HCT116 (cell line): ENCODE measurements at regions not wholly inside any gene's neighbourhood (a gene's known extent, or its start where the extent isn't known, plus 50 kb on each side); places are given as distances from the start of the nearest gene placed in this dataset.
"Not testable (repeated sequence)": the region's sequence is repeated elsewhere in the genome, so short reads cannot be mapped to it uniquely, and the experiment has no call there.

Experiments used
- ATAC-seq: fragments of 200-7000 bp; cut with Tn5 transposase; 2 replicates; pipeline ENCODE4 v1.9.1; 2020; ENCODE audit warnings: mild to moderate bottlenecking, moderate library complexity
- BruUV-seq: library from RNA; stranded (reverse); fragments of 400-500 nt; replicated peaks from 2 replicates; lab custom pipeline; 2021; lab: Mats Ljungman, UMichigan
- CTCF ChIA-PET: fragments of 300-600 bp; sonication (Branson Sonifier 250); formaldehyde crosslinking; loops from one replicate; lab custom pipeline; 2021; ENCODE audit warnings: antibody characterized with exemption; lab: Charles Lee
- POLR2A ChIA-PET: fragments of 300-600, 350-600 bp; sonication (Branson Sonifier 250); formaldehyde crosslinking; loops from one replicate; lab custom pipeline; 2021; ENCODE audit warnings: antibody characterized with exemption; lab: Charles Lee
- RAD21 ChIA-PET, 2 experiments: fragments of 300-600 bp; sonication (Branson Sonifier 250); formaldehyde crosslinking; loops; one replicate each; lab custom pipeline; 2023; ENCODE audit warnings: low total read pairs in 2 of 2; ENCODE audit not compliant: uncharacterized antibody in 2 of 2, unreplicated experiment in 2 of 2, low non-redundant PET in 1 of 2; lab: Charles Lee
- DNase-seq: peaks from one replicate; pipeline ENCODE4 v3.0.0-alpha.2; 2010; ENCODE audit warnings: low read depth, low spot score
- H2AFZ ChIP-seq: fragments of 200-600 bp; shearing (Covaris generic), sonication (generic); 2 replicates; pipeline ENCODE4 v1.6.1; 2017; ENCODE audit warnings: low read depth, mixed run types, mixed read lengths, antibody characterized with exemption, low read length; ENCODE audit not compliant: poor library complexity, severe bottlenecking
- H3K27ac ChIP-seq: 2 replicates; pipeline ENCODE4 v1.5.1; 2012; ENCODE audit warnings: low read depth, low read length
- H3K27me3 ChIP-seq: fragments of 200-600 bp; sonication (generic); 2 replicates; pipeline ENCODE4 v1.6.1; 2016; ENCODE audit warnings: mixed run types, low read length, mixed read lengths; ENCODE audit not compliant: insufficient read depth
- H3K36me3 ChIP-seq, 2 experiments: fragments of 200-500 bp in 1 of 2; fragments of 200-600 bp in 1 of 2; sonication (Bioruptor generic) in 1 of 2; sonication (generic) in 1 of 2; 2 replicates each; pipeline versions ENCODE4 v1.5.1 to v1.6.1; 2014 to 2016; ENCODE audit warnings: low read length in 2 of 2, inconsistent platforms in 1 of 2, mixed read lengths in 1 of 2, mixed run types in 1 of 2; ENCODE audit not compliant: insufficient read depth in 2 of 2, control insufficient read depth in 1 of 2
- H3K4me1 ChIP-seq, 2 experiments: fragments of 200-600 bp in 1 of 2; sonication (generic) in 1 of 2; 2 replicates each; pipeline versions ENCODE4 v1.5.1 to v1.6.1; 2012 to 2017; ENCODE audit warnings: low read length in 2 of 2, inconsistent platforms in 1 of 2, mild to moderate bottlenecking in 1 of 2, mixed read lengths in 1 of 2, mixed run types in 1 of 2, moderate library complexity in 1 of 2; ENCODE audit not compliant: insufficient read depth in 2 of 2, control insufficient read depth in 1 of 2
- H3K4me2 ChIP-seq: fragments of 200-600 bp; sonication (generic); 2 replicates; pipeline ENCODE4 v1.6.1; 2017; ENCODE audit warnings: mixed run types, low read length, mixed read lengths
- H3K4me3 ChIP-seq, 2 experiments: fragments of 200-600 bp in 1 of 2; sonication (generic) in 1 of 2; replicated peaks in 1 of 2; 2 replicates each; pipeline ENCODE4 v1.5.1; 2011 to 2016; ENCODE audit warnings: low read length in 2 of 2, control low read depth in 1 of 2, low read depth in 1 of 2, mild to moderate bottlenecking in 1 of 2, mixed read lengths in 1 of 2, mixed run types in 1 of 2
- H3K79me2 ChIP-seq: fragments of 200-600 bp; sonication (generic); 2 replicates; pipeline ENCODE4 v1.6.1; 2017; ENCODE audit warnings: mild to moderate bottlenecking, mixed run types, low read length, moderate library complexity, mixed read lengths; ENCODE audit not compliant: insufficient read depth
- H3K9ac ChIP-seq: fragments of 200-600 bp; sonication (generic); 2 replicates; pipeline ENCODE4 v1.6.1; 2016; ENCODE audit warnings: low read length, mixed read lengths
- H3K9me2 ChIP-seq: fragments of 200-600 bp; sonication (generic), shearing (Covaris generic); 2 replicates; pipeline ENCODE4 v1.6.1; 2017; ENCODE audit warnings: mixed run types, mild to moderate bottlenecking, moderate library complexity; ENCODE audit not compliant: insufficient read depth
- H3K9me3 ChIP-seq, 2 experiments: fragments of 200-500 bp in 1 of 2; fragments of 200-600 bp in 1 of 2; sonication (Bioruptor generic) in 1 of 2; sonication (generic) in 1 of 2; 2 replicates each; pipeline ENCODE4 v1.6.1; 2014 to 2017; ENCODE audit warnings: low read length in 2 of 2, mixed read lengths in 2 of 2, inconsistent platforms in 1 of 2, low read depth in 1 of 2, mild to moderate bottlenecking in 1 of 2, mixed run types in 1 of 2, moderate library complexity in 1 of 2; ENCODE audit not compliant: control insufficient read depth in 1 of 2, insufficient read depth in 1 of 2
- H4K20me1 ChIP-seq: fragments of 200-600 bp; sonication (generic), shearing (Covaris generic); 2 replicates; pipeline ENCODE4 v1.6.1; 2017; ENCODE audit warnings: mixed run types, mild to moderate bottlenecking, moderate library complexity; ENCODE audit not compliant: insufficient read depth
- REST ChIP-seq: IDR thresholded peaks from 2 replicates; pipeline ENCODE4 v1.6.1; 2012; ENCODE audit warnings: low read depth
- intact Hi-C: fragments of 100-400 bp; cut with micrococcal nuclease; formaldehyde crosslinking; loops from 2 replicates; pipeline ENCODE4 v1.10.0; 2022
- TF ChIP-seq, protein P1 (sequence below): IDR thresholded peaks from 2 replicates; pipeline ENCODE4 v1.6.1; 2011; ENCODE audit warnings: mild to moderate bottlenecking, low read length, moderate library complexity; ENCODE audit not compliant: insufficient replicate concordance; ENCODE audit errors: extremely low read depth

GRCh38 chr20:22692119-22692475 is 107.7 kb upstream of the FOXA2 start:
- intact Hi-C loops: loop anchor here (5.0 kb wide), 1 partner anchor 370 kb away; no protein-coding TSS in a partner anchor
- Histone ChIP-seq H3K36me3 (no peaks in the 10 kb centered on the region), H3K4me2 (peak overlapping the region; percentile 74), H2AFZ (peak overlapping the region; percentile 97), H3K9me3 (no peaks in the 10 kb centered on the region), H3K9me2 (no peaks in the 10 kb centered on the region), H4K20me1 (no peaks in the 10 kb centered on the region), H3K4me3 (0 out of 4 replicates have a peak overlapping the region, but pooled peaks of 1 of the 2 experiments have one; percentile 29), H3K27me3 (no peaks in the 10 kb centered on the region)
- CTCF ChIA-PET: interaction anchor here (0.6 to 4.6 kb wide), 34 partner anchors 8 to 658 kb away, joined by 3 to 70 read pairs (median 4); partner anchors contain the start of genes NXT1 and THBD
- RAD21 ChIA-PET: interaction anchor here (0.7 to 3.3 kb wide), 14 partner anchors 18 to 649 kb away, joined by 3 to 12 read pairs (median 4); no protein-coding TSS in a partner anchor
- ATAC-seq: peak; percentile 42
- POLR2A ChIA-PET: interaction anchor here (1.0 to 1.5 kb wide), 2 partner anchors 648 to 658 kb away, joined by 4 to 6 read pairs; partner anchors contain the start of gene NXT1
- no TSS peak for BruUV-seq
- TF ChIP-seq, protein P1, sequence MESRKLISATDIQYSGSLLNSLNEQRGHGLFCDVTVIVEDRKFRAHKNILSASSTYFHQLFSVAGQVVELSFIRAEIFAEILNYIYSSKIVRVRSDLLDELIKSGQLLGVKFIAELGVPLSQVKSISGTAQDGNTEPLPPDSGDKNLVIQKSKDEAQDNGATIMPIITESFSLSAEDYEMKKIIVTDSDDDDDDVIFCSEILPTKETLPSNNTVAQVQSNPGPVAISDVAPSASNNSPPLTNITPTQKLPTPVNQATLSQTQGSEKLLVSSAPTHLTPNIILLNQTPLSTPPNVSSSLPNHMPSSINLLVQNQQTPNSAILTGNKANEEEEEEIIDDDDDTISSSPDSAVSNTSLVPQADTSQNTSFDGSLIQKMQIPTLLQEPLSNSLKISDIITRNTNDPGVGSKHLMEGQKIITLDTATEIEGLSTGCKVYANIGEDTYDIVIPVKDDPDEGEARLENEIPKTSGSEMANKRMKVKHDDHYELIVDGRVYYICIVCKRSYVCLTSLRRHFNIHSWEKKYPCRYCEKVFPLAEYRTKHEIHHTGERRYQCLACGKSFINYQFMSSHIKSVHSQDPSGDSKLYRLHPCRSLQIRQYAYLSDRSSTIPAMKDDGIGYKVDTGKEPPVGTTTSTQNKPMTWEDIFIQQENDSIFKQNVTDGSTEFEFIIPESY: no peak
- no peak for TF ChIP-seq REST
- TF ChIP-seq, all 23 proteins: peak for 0
- Histone ChIP-seq H3K79me2 (no peaks in the 10 kb centered on the region), H3K4me1 (peaks cover 2 to 7% of the 10 kb centered on the region in 2 experiments; a peak in 3 of 4 replicates), H3K9ac (no peak overlapping the region), H3K27ac (no peak overlapping the region)
- no peak for DNase-seq

GRCh38 chr20:22692620-22693019 is 108.2 kb upstream of the FOXA2 start:
- H4K20me1 ChIP-seq, H3K9me3 ChIP-seq, H2AFZ ChIP-seq, H3K9ac ChIP-seq, BruUV-seq, H3K27ac ChIP-seq, H3K4me3 ChIP-seq, H3K79me2 ChIP-seq, H3K4me2 ChIP-seq, DNase-seq, H3K27me3 ChIP-seq, H3K4me1 ChIP-seq, H3K9me2 ChIP-seq, H3K36me3 ChIP-seq, ATAC-seq: not testable (repeated sequence)
- RAD21 ChIA-PET: interaction anchor here (0.7 to 3.3 kb wide), 7 partner anchors 63 to 648 kb away, joined by 3 to 12 read pairs (median 5); no protein-coding TSS in a partner anchor
- intact Hi-C loops: loop anchor here (5.0 kb wide), 1 partner anchor 370 kb away; no protein-coding TSS in a partner anchor
- CTCF ChIA-PET: interaction anchor here (0.7 to 4.6 kb wide), 17 partner anchors 8 to 658 kb away, joined by 3 to 70 read pairs (median 9); partner anchors contain the start of genes NXT1 and THBD
- POLR2A ChIA-PET: interaction anchor here (1.5 kb wide), 1 partner anchor 648 kb away, joined by 6 read pairs; no protein-coding TSS in a partner anchor
